ENCODE measurements at regions not wholly inside any gene's neighbourhood (a gene's known extent, or its start where the extent isn't known, plus 50 kb on each side); places are given as distances from the start of the nearest gene placed in this dataset.

- no peak for TF ChIP-seq CTCF (conservative IDR thresholded peaks at IDR 0.05; ENCODE audit: low read depth in 2 of 2)
- TF ChIP-seq NANOG (IDR thresholded peaks at IDR 0.05; ENCODE audit: borderline replicate concordance): no peak
- TF ChIP-seq EZH2phosphoT487 (IDR thresholded peaks at IDR 0.05; ENCODE audit: unreplicated experiment): no peak
- no peak for TF ChIP-seq ZNF462 (CRISPR knock-in tag; IDR thresholded peaks at IDR 0.05)
These were observed 225.0 kb upstream of the KIRREL3 start (continued) for GRCh38 chr11:127225619-127226018.

GRCh38 chr11:127224276-127224675 lies 223.7 kb upstream of the KIRREL3 start:
- ATAC-seq (no peak), DNase-seq (ENCODE audit: low spot score) (no peak)
- Mint-ChIP-seq H3K9me3 (no peaks in the 10 kb centered on the region), H3K4me1 (peaks cover 5% of the 10 kb centered on the region; the same call in 2 of the 3 replicates), H3K36me3 (ENCODE audit: low read depth) (no peaks in the 10 kb centered on the region), H3K27me3 (ENCODE audit: insufficient read depth, low read depth, poor library complexity) (no peaks in the 10 kb centered on the region), H3K4me3 (no peak overlapping the region), H3K27ac (no peak overlapping the region)
- Histone ChIP-seq H3K9me2 (ENCODE audit: insufficient read depth) (no peaks in the 10 kb centered on the region), H3K4me2 (no peak overlapping the region), H2AFZ (no peak overlapping the region), H3K4me1 (ENCODE audit: insufficient read depth) (no peaks in the 10 kb centered on the region), H3K27ac (ENCODE audit: low read depth) (no peak overlapping the region), H3K4me3 (no peak overlapping the region), H3K27me3 (ENCODE audit: insufficient read depth) (no peaks in the 10 kb centered on the region), H3F3A (replicated peaks; ENCODE audit: low read depth) (no peaks in the 10 kb centered on the region), H3K36me3 (ENCODE audit: insufficient read depth) (no peaks in the 10 kb centered on the region), H3K79me2 (replicated peaks; ENCODE audit: insufficient read depth) (no peaks in the 10 kb centered on the region), H4K20me1 (replicated peaks; ENCODE audit: insufficient read depth) (no peaks in the 10 kb centered on the region; the same call in 1 of the 2 replicates)
- no peak for TF ChIP-seq ZNF462 (CRISPR knock-in tag; IDR thresholded peaks at IDR 0.05)

Measured in GM23338 (cell line).